ENCODE measurements at regions not wholly inside any gene's neighbourhood (a gene's known extent, or its start where the extent isn't known, plus 50 kb on each side); places are given as distances from the start of the nearest gene placed in this dataset.

DNA sequence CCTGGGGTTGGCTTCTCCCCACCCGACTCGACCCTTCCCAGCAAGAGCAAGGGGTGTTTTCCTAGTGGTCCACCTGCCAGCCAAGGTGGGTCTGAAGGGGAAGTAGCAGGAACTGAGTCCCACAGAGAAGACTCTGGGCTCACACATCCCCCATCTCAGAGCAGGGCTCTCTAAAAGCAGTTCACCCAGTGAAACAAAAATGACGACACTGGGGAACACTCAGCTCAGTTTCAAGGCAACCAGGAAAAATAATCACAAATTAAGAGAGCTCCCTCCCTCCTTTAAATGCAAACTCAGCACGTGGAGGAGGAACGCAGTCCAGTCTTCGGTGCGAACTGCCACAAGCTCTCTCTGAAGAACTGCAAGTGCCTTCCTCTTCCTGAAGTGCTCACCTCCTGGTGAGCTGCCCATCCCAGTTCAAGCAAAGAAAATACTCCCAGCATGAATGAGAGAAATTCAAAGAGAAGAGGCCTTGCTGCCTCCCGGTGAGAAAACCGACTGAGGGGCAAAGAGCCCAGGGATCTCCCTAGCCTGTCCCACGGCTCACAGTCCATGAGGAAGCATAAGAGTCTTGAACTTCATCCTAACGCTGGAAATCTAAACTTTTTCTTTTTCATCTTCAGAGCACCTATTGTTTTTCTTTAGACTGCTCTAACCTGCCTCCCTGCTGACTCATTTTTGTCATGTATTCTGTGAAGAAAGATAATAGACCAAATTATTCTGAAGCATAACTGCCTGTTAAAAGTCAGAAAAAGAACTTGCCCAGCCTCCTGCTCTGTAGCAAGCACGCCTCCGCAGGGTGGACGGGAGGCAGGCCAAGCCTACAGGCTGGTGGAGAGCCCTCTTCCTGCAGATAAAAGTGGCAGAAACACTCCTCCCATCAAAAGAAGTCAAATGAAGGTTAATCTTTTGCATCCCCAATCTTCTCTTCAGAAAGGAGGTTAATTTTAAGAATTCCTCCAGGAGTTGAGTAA lies 281.4 kb downstream of the HHIPL2 start (continued):
- TF ChIP-seq, protein P1, sequence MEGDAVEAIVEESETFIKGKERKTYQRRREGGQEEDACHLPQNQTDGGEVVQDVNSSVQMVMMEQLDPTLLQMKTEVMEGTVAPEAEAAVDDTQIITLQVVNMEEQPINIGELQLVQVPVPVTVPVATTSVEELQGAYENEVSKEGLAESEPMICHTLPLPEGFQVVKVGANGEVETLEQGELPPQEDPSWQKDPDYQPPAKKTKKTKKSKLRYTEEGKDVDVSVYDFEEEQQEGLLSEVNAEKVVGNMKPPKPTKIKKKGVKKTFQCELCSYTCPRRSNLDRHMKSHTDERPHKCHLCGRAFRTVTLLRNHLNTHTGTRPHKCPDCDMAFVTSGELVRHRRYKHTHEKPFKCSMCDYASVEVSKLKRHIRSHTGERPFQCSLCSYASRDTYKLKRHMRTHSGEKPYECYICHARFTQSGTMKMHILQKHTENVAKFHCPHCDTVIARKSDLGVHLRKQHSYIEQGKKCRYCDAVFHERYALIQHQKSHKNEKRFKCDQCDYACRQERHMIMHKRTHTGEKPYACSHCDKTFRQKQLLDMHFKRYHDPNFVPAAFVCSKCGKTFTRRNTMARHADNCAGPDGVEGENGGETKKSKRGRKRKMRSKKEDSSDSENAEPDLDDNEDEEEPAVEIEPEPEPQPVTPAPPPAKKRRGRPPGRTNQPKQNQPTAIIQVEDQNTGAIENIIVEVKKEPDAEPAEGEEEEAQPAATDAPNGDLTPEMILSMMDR (tag by site-specific recombination; IDR thresholded peaks at IDR 0.05): no peak
- TF ChIP-seq, protein P2, sequence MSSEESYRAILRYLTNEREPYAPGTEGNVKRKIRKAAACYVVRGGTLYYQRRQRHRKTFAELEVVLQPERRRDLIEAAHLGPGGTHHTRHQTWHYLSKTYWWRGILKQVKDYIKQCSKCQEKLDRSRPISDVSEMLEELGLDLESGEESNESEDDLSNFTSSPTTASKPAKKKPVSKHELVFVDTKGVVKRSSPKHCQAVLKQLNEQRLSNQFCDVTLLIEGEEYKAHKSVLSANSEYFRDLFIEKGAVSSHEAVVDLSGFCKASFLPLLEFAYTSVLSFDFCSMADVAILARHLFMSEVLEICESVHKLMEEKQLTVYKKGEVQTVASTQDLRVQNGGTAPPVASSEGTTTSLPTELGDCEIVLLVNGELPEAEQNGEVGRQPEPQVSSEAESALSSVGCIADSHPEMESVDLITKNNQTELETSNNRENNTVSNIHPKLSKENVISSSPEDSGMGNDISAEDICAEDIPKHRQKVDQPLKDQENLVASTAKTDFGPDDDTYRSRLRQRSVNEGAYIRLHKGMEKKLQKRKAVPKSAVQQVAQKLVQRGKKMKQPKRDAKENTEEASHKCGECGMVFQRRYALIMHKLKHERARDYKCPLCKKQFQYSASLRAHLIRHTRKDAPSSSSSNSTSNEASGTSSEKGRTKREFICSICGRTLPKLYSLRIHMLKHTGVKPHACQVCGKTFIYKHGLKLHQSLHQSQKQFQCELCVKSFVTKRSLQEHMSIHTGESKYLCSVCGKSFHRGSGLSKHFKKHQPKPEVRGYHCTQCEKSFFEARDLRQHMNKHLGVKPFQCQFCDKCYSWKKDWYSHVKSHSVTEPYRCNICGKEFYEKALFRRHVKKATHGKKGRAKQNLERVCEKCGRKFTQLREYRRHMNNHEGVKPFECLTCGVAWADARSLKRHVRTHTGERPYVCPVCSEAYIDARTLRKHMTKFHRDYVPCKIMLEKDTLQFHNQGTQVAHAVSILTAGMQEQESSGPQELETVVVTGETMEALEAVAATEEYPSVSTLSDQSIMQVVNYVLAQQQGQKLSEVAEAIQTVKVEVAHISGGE (tag by site-specific recombination; conservative IDR thresholded peaks at IDR 0.05; ENCODE audit: low read depth): no peak
- no peak for TF ChIP-seq KLF1 (tag by site-specific recombination; IDR thresholded peaks at IDR 0.05)
- peak; percentile 57; the same call in 1 of the 2 replicates for TF ChIP-seq ZNF121 (tag by site-specific recombination; IDR thresholded peaks at IDR 0.05)
- TF ChIP-seq ZNF423 (tag by site-specific recombination; IDR thresholded peaks at IDR 0.05): no peak
- TF ChIP-seq GLIS1 (tag by site-specific recombination; IDR thresholded peaks at IDR 0.05): peak; percentile 66
- peak; percentile 47; the same call in 1 of the 2 replicates for TF ChIP-seq FEZF1 (tag by site-specific recombination; IDR thresholded peaks at IDR 0.05)
- no peak for TF ChIP-seq ZNF37A (tag by site-specific recombination; IDR thresholded peaks at IDR 0.05)
- no peak for TF ChIP-seq GFI1B (tag by site-specific recombination; IDR thresholded peaks at IDR 0.05)
- TF ChIP-seq ZIC2 (tag by site-specific recombination; IDR thresholded peaks at IDR 0.05): peak; percentile 92
- TF ChIP-seq ZNF837 (tag by site-specific recombination; IDR thresholded peaks at IDR 0.05): no peak
- TF ChIP-seq SETDB1 (IDR thresholded peaks at IDR 0.05; ENCODE audit: insufficient read length, low read length): no peak
- peak; percentile 65 for TF ChIP-seq WT1 (tag by site-specific recombination; IDR thresholded peaks at IDR 0.05)
- TF ChIP-seq ZNF473 (tag by site-specific recombination; IDR thresholded peaks at IDR 0.05): no peak
- no peak for TF ChIP-seq ZFP69B (tag by site-specific recombination; IDR thresholded peaks at IDR 0.05)
- TF ChIP-seq ZBTB17 (tag by site-specific recombination; IDR thresholded peaks at IDR 0.05): peak; percentile 28; the same call in 1 of the 2 replicates
- no peak for TF ChIP-seq ZNF76 (tag by site-specific recombination; IDR thresholded peaks at IDR 0.05; ENCODE audit: borderline replicate concordance, low read depth)
- no peak for TF ChIP-seq ZNF223 (tag by site-specific recombination; IDR thresholded peaks at IDR 0.05)

DNA sequence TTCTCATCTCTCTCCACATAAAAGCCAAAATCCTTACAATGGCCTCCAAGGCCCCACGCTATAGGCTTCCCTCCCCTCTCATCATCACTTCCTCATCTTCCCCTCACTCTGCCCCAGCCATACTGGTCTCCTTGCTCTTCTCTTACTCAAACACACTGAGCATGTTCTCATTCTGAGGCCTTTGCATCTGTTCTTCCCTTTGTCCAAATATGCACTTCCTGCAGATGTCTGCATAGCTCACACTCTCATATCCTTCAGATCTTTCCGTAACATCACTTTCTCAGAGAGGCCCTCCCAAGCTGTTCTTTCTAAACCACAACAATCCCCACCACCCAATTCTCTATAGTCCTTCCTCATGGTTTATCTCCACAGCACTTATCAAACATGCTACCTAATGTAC lies 284.1 kb downstream of the HHIPL2 start:
- POLR2A ChIA-PET: no interaction called here
- TF ChIP-seq ZNF114 (tag by site-specific recombination; IDR thresholded peaks at IDR 0.05): no peak
- TF ChIP-seq SP7 (tag by site-specific recombination; IDR thresholded peaks at IDR 0.05): no peak
- TF ChIP-seq, protein P3, sequence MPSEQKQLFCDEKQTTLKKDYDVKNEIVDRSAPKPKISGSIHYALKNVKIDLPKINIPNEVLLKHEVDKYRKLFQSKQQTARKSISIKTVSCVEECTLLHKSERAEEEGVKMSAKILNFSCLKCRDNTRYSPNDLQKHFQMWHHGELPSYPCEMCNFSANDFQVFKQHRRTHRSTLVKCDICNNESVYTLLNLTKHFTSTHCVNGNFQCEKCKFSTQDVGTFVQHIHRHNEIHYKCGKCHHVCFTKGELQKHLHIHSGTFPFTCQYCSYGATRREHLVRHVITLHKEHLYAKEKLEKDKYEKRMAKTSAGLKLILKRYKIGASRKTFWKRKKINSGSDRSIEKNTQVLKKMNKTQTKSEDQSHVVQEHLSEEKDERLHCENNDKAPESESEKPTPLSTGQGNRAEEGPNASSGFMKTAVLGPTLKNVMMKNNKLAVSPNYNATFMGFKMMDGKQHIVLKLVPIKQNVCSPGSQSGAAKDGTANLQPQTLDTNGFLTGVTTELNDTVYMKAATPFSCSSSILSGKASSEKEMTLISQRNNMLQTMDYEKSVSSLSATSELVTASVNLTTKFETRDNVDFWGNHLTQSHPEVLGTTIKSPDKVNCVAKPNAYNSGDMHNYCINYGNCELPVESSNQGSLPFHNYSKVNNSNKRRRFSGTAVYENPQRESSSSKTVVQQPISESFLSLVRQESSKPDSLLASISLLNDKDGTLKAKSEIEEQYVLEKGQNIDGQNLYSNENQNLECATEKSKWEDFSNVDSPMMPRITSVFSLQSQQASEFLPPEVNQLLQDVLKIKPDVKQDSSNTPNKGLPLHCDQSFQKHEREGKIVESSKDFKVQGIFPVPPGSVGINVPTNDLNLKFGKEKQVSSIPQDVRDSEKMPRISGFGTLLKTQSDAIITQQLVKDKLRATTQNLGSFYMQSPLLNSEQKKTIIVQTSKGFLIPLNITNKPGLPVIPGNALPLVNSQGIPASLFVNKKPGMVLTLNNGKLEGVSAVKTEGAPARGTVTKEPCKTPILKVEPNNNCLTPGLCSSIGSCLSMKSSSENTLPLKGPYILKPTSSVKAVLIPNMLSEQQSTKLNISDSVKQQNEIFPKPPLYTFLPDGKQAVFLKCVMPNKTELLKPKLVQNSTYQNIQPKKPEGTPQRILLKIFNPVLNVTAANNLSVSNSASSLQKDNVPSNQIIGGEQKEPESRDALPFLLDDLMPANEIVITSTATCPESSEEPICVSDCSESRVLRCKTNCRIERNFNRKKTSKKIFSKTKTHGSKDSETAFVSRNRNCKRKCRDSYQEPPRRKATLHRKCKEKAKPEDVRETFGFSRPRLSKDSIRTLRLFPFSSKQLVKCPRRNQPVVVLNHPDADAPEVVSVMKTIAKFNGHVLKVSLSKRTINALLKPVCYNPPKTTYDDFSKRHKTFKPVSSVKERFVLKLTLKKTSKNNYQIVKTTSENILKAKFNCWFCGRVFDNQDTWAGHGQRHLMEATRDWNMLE (tag by site-specific recombination; conservative IDR thresholded peaks at IDR 0.05; ENCODE audit: low read depth): no peak
- TF ChIP-seq, protein P4, sequence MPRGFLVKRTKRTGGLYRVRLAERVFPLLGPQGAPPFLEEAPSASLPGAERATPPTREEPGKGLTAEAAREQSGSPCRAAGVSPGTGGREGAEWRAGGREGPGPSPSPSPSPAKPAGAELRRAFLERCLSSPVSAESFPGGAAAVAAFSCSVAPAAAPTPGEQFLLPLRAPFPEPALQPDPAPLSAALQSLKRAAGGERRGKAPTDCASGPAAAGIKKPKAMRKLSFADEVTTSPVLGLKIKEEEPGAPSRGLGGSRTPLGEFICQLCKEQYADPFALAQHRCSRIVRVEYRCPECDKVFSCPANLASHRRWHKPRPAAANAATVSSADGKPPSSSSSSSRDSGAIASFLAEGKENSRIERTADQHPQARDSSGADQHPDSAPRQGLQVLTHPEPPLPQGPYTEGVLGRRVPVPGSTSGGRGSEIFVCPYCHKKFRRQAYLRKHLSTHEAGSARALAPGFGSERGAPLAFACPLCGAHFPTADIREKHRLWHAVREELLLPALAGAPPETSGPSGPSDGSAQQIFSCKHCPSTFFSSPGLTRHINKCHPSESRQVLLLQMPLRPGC (tag by site-specific recombination; IDR thresholded peaks at IDR 0.05): no peak

More for the DNA sequence above, 284.1 kb downstream of the HHIPL2 start:
- H3K4me3 ChIP-seq (ENCODE audit: low read depth, low read length): no peak overlapping the region
- no peak overlapping the region for H3K27ac ChIP-seq (ENCODE audit: extremely low read depth, low read depth, low read length)
- H3K9me3 ChIP-seq (ENCODE audit: control insufficient read depth, insufficient read depth, low read depth, low read length): no peaks in the 10 kb centered on the region
- peaks cover 8% of the 10 kb centered on the region for H3K4me1 ChIP-seq (ENCODE audit: control insufficient read depth, insufficient read depth, low read length)
- no peaks in the 10 kb centered on the region for H3K36me3 ChIP-seq (ENCODE audit: control insufficient read depth in 2 of 2, insufficient read depth in 1 of 2, low read length in 2 of 2)
- CTCF ChIA-PET: no interaction called here

Data from HEK293 (cell line).